SK-N-SH treated with all-trans-retinoic acid at 6 μM for 48 hours (cell line): ENCODE measurements at regions not wholly inside any gene's neighbourhood (a gene's known extent, or its start where the extent isn't known, plus 50 kb on each side); places are given as distances from the start of the nearest gene placed in this dataset.
"Not testable (repeated sequence)": the region's sequence is repeated elsewhere in the genome, so short reads cannot be mapped to it uniquely, and the experiment has no call there.

Experiments used
- ATAC-seq: fragments of 200-7000 bp; cut with Tn5 transposase; 3 replicates; pipeline ENCODE4 v1.9.1; 2020; ENCODE audit warnings: mild to moderate bottlenecking, moderate library complexity
- ARNTL ChIP-seq: fragments of 450-650 bp; formaldehyde crosslinking; IDR thresholded peaks from 2 replicates; pipeline ENCODE4 v1.5.0; 2020; ENCODE audit warnings: low read depth, mild to moderate bottlenecking, moderate library complexity, borderline replicate concordance
- BACH2 ChIP-seq: fragments of 250-450 bp; sonication (Bioruptor Pico); IDR thresholded peaks from 2 replicates; pipeline ENCODE4 v1.9.0; 2021; ENCODE audit warnings: mild to moderate bottlenecking, borderline replicate concordance
- CSDC2 ChIP-seq: fragments of 250-450 bp; sonication (Bioruptor Pico); IDR thresholded peaks from 2 replicates; pipeline ENCODE4 v1.5.0; 2020; ENCODE audit warnings: mild to moderate bottlenecking, moderate library complexity
- CSRNP3 ChIP-seq: fragments of 250-450 bp; sonication (Bioruptor Pico); IDR thresholded peaks from 2 replicates; pipeline ENCODE4 v1.5.1; 2021; ENCODE audit warnings: mild to moderate bottlenecking, moderate library complexity
- ESRRG ChIP-seq: fragments of 250-450 bp; sonication (Bioruptor Pico); IDR thresholded peaks from 2 replicates; pipeline ENCODE4 v1.6.1; 2021; ENCODE audit warnings: mild to moderate bottlenecking
- GLIS3 ChIP-seq: fragments of 250-450 bp; sonication (Bioruptor Pico); IDR thresholded peaks from 2 replicates; pipeline ENCODE4 v1.5.0; 2020; ENCODE audit warnings: mild to moderate bottlenecking, moderate library complexity
- ISL1 ChIP-seq: fragments of 250-450 bp; sonication (Bioruptor Pico); IDR thresholded peaks from 2 replicates; pipeline ENCODE4 v2.1.2; 2022; ENCODE audit warnings: mild to moderate bottlenecking, moderate library complexity
- PPARA ChIP-seq: fragments of 250-450 bp; sonication (Bioruptor Pico); IDR thresholded peaks from 2 replicates; pipeline ENCODE4 v1.5.0; 2020; ENCODE audit warnings: mild to moderate bottlenecking, borderline replicate concordance
- RARB ChIP-seq: fragments of 250-450 bp; sonication (Bioruptor Pico); IDR thresholded peaks from 2 replicates; pipeline ENCODE4 v1.8.0; 2021; ENCODE audit warnings: mild to moderate bottlenecking, moderate library complexity
- SNAI2 ChIP-seq: fragments of 250-450 bp; sonication (Bioruptor Pico); IDR thresholded peaks from 2 replicates; pipeline ENCODE4 v1.5.0; 2020; ENCODE audit warnings: mild to moderate bottlenecking, moderate library complexity
- TCF4 ChIP-seq: fragments of 250-450 bp; sonication (Bioruptor Pico); IDR thresholded peaks from 2 replicates; pipeline ENCODE4 v1.8.0; 2021; ENCODE audit warnings: mild to moderate bottlenecking, moderate library complexity, borderline replicate concordance
- TOX ChIP-seq: fragments of 250-450 bp; sonication (Bioruptor Pico); IDR thresholded peaks from 2 replicates; pipeline ENCODE4 v1.8.0; 2021; ENCODE audit warnings: mild to moderate bottlenecking, moderate library complexity, borderline replicate concordance
- TSHZ2 ChIP-seq: fragments of 250-450 bp; sonication (Bioruptor Pico); IDR thresholded peaks from 2 replicates; pipeline ENCODE4 v1.5.0; 2020; ENCODE audit warnings: mild to moderate bottlenecking, moderate library complexity
- ZC3H10 ChIP-seq: fragments of 250-450 bp; sonication (Bioruptor Pico); IDR thresholded peaks from 2 replicates; pipeline ENCODE4 v1.5.1; 2021; ENCODE audit warnings: mild to moderate bottlenecking, moderate library complexity
- ZFP3 ChIP-seq: fragments of 250-450 bp; sonication (Bioruptor Pico); IDR thresholded peaks from 2 replicates; pipeline ENCODE4 v1.5.0; 2020; ENCODE audit warnings: mild to moderate bottlenecking, moderate library complexity
- ZFP30 ChIP-seq: fragments of 450-650 bp; formaldehyde crosslinking; IDR thresholded peaks from 2 replicates; pipeline ENCODE4 v1.5.0; 2022; ENCODE audit warnings: mild to moderate bottlenecking, moderate library complexity
- ZNF565 ChIP-seq: fragments of 450-650 bp; formaldehyde crosslinking; conservative IDR thresholded peaks from 2 replicates; pipeline ENCODE4 v1.5.0; 2020; ENCODE audit warnings: low read depth, mild to moderate bottlenecking, moderate library complexity
- ZNF8 ChIP-seq: fragments of 450-650 bp; formaldehyde crosslinking; IDR thresholded peaks from 2 replicates; pipeline ENCODE4 v1.5.0; 2020; ENCODE audit warnings: mild to moderate bottlenecking, moderate library complexity
- TF ChIP-seq, protein P1 (sequence below): fragments of 250-450 bp; sonication (Bioruptor Pico); IDR thresholded peaks from 2 replicates; pipeline ENCODE4 v1.8.0; 2020; ENCODE audit warnings: mild to moderate bottlenecking, moderate library complexity, borderline replicate concordance
- TF ChIP-seq, protein P2 (sequence below): fragments of 250-450 bp; sonication (Bioruptor Pico); IDR thresholded peaks from 2 replicates; pipeline ENCODE4 v1.8.0; 2021; ENCODE audit warnings: low read depth, mild to moderate bottlenecking, moderate library complexity, borderline replicate concordance
- TF ChIP-seq, protein P3 (sequence below): fragments of 250-450 bp; sonication (Bioruptor Pico); IDR thresholded peaks from 2 replicates; pipeline ENCODE4 v1.5.1; 2020; ENCODE audit warnings: low read depth, mild to moderate bottlenecking, moderate library complexity

DNA sequence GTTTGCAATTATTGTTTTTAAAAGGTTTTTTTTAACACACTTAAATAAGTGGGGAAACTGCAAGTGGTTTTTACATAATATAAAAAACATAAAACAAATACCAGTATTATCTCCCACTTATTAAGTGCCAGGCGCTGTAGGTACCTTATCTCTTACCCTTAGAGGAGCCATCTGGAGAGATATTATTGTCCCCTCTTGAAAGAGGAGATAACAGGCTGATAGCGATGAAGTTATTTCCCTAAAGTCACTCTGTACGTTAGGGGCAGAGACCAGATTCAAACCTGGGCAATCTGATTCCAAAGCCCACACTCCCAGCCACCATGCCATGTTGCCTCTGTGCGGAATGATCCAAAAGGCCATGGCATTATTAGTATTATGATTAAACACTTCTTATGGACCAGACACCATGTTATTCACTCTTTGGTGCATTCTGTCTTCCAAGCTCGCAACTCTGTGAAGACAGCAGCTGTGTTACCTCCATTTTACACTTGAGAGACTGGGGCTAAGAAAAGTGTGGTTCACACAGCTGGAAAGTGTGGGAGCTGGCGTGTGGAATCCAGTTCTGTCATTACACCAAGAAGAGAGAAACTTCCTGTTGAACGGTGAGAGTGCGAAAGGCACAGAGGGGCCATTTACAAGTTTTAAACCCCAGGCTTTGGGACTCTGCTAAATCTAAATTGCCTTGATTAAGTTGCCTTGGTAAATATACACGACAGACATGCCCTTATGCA is 79.9 kb upstream of the MITF start:
- no peak for ATAC-seq
- TF ChIP-seq CSDC2, result no peak
- TF ChIP-seq TCF4 (CRISPR knock-in tag), result peak; percentile 85

DNA sequence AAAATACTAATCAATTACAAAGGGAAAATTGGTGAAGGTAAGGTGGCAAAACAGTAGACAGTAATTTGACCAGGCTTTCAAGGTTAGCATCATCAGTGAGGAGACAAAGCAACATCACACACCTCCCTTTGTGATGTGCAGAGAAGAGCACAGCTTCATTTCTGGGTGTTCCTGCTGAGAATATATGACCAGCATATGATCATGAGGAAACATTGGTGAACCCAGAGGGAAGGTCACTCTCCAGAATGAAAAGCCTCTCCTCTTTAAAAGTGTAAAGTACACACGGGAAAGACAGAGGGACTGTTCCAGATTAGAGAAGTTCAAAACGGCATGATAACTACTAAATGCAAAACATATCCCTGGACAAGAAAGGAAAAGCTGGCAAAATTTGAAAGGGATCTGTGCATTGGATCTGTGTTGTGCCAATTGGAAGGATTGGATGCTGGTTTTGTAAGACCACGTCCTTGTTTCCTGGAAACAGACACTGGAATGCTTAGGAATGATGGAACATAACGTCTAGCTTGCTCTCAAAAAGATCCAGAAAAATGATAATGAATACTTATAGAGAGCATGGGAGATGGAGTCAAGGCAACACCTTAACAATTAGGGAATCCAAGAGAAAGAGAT is 80.6 kb upstream of the MITF start:
- ATAC-seq, result no peak
- no peak for TF ChIP-seq TCF4 (CRISPR knock-in tag)
- TF ChIP-seq ZNF565 (CRISPR knock-in tag), result no peak
- no peak for TF ChIP-seq ZC3H10
- no peak for TF ChIP-seq SNAI2
- TF ChIP-seq BACH2, result no peak
- TF ChIP-seq GLIS3 (CRISPR knock-in tag), result no peak
- TF ChIP-seq ZNF8, result no peak
- TF ChIP-seq RARB (CRISPR knock-in tag), result no peak
- no peak for TF ChIP-seq CSRNP3 (CRISPR knock-in tag)
- TF ChIP-seq ARNTL (CRISPR knock-in tag), result no peak
- TF ChIP-seq, protein P1, sequence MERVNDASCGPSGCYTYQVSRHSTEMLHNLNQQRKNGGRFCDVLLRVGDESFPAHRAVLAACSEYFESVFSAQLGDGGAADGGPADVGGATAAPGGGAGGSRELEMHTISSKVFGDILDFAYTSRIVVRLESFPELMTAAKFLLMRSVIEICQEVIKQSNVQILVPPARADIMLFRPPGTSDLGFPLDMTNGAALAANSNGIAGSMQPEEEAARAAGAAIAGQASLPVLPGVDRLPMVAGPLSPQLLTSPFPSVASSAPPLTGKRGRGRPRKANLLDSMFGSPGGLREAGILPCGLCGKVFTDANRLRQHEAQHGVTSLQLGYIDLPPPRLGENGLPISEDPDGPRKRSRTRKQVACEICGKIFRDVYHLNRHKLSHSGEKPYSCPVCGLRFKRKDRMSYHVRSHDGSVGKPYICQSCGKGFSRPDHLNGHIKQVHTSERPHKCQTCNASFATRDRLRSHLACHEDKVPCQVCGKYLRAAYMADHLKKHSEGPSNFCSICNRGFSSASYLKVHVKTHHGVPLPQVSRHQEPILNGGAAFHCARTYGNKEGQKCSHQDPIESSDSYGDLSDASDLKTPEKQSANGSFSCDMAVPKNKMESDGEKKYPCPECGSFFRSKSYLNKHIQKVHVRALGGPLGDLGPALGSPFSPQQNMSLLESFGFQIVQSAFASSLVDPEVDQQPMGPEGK (CRISPR knock-in tag), result no peak
- TF ChIP-seq, protein P2, sequence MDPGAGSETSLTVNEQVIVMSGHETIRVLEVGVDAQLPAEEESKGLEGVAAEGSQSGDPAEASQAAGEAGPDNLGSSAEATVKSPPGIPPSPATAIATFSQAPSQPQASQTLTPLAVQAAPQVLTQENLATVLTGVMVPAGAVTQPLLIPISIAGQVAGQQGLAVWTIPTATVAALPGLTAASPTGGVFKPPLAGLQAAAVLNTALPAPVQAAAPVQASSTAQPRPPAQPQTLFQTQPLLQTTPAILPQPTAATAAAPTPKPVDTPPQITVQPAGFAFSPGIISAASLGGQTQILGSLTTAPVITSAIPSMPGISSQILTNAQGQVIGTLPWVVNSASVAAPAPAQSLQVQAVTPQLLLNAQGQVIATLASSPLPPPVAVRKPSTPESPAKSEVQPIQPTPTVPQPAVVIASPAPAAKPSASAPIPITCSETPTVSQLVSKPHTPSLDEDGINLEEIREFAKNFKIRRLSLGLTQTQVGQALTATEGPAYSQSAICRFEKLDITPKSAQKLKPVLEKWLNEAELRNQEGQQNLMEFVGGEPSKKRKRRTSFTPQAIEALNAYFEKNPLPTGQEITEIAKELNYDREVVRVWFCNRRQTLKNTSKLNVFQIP (CRISPR knock-in tag), result no peak

- not testable (repeated sequence) for ATAC-seq
Measured at GRCh38 chr3:69657030-69657429, 82.2 kb upstream of the MITF start.

DNA sequence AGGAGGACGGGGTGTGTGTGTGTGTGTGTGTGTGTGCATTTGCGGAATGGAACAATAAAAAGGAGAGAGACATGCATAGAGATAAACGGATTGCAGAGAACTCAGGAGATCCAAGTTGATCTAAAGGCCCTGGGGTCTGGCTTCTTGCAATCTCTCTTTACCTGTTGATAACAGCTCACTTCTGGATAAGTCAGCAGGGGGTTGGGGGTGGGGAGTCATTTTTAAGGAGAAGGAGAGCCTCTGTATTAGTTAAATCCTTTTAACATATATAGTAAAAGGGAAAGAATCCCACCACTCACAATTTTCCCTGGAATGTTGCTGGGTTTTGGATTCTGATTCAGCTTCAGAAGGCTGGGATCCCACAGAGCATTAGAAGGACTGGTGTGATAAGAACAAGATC is 87.5 kb upstream of the MITF start:
- no peak for ATAC-seq

More for the DNA sequence above, 87.5 kb upstream of the MITF start:
- TF ChIP-seq ZC3H10 (no peak), ZNF8 (no peak), ESRRG (no peak), CSDC2 (no peak), TCF4 (CRISPR knock-in tag) (no peak), TSHZ2 (CRISPR knock-in tag) (no peak), TOX (CRISPR knock-in tag) (no peak), ZFP30 (CRISPR knock-in tag) (no peak), PPARA (CRISPR knock-in tag) (no peak), RARB (CRISPR knock-in tag) (no peak), SNAI2 (no peak), ZFP3 (CRISPR knock-in tag) (no peak), ARNTL (CRISPR knock-in tag) (no peak), ISL1 (CRISPR knock-in tag) (no peak)
- TF ChIP-seq, protein P3, sequence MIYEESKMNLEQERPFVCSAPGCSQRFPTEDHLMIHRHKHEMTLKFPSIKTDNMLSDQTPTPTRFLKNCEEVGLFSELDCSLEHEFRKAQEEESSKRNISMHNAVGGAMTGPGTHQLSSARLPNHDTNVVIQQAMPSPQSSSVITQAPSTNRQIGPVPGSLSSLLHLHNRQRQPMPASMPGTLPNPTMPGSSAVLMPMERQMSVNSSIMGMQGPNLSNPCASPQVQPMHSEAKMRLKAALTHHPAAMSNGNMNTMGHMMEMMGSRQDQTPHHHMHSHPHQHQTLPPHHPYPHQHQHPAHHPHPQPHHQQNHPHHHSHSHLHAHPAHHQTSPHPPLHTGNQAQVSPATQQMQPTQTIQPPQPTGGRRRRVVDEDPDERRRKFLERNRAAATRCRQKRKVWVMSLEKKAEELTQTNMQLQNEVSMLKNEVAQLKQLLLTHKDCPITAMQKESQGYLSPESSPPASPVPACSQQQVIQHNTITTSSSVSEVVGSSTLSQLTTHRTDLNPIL (CRISPR knock-in tag), result no peak
- TF ChIP-seq, protein P2 (CRISPR knock-in tag), result no peak
